Amniotic epithelial cell (primary cell): ENCODE measurements at regions not wholly inside any gene's neighbourhood (a gene's known extent, or its start where the extent isn't known, plus 50 kb on each side); places are given as distances from the start of the nearest gene placed in this dataset.
"Not testable (repeated sequence)": the region's sequence is repeated elsewhere in the genome, so short reads cannot be mapped to it uniquely, and the experiment has no call there.

ENCODE experiments used
- DNase-seq: peaks from one replicate; pipeline ENCODE4 v3.0.0-alpha.2; 2010; ENCODE audit warnings: low read depth

GRCh38 chr3:195970873-195971272 is 62.5 kb upstream of the TNK2 start:
- DNase-seq: not testable (repeated sequence)

GRCh38 chr3:195969838-195970776 is 61.8 kb upstream of the TNK2 start:
- DNase-seq: not testable (repeated sequence)

DNA sequence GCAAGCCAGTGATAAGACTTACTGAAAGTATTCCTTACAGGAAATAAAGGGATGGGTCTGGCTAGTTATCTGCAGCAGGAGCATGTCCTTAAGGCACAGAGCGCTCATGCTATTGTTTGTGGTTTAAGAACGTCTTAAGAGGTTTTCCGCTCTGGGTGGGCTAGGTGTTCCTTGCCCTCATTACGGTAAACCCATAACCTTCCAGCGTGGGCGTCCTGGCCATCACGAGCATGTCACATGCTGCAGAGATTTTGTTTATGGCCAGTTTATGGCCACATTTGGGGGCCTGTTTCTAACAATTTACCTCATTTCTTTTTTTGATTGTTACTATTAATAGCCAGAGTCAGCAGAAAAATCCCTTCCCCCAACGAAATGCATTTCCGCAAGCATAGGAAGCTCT is 61.0 kb upstream of the TNK2 start:
- DNase-seq: not testable (repeated sequence)

- not testable (repeated sequence) for DNase-seq
Measured at GRCh38 chr3:195968104-195968503, 59.8 kb upstream of the TNK2 start.

DNA sequence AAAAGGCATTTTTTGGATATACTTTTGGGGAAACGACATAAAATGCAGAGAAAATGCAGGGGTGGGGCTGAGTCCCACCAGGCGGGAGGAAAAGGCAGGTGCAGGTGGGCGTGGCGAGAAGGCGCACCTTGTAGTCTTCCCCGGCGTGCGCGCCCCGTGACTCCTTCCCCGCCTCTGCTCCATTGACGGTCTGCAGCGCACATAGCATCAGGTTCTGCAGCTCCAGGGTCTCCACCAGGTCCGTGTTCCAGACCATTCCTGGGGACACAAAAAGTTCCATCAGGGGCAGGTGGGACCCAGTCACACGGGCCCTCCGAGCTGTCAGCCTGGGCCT is 59.0 kb upstream of the TNK2 start:
- DNase-seq: not testable (repeated sequence)

- DNase-seq: not testable (repeated sequence)
Measured at GRCh38 chr3:195966563-195967386, 58.4 kb upstream of the TNK2 start.

DNA sequence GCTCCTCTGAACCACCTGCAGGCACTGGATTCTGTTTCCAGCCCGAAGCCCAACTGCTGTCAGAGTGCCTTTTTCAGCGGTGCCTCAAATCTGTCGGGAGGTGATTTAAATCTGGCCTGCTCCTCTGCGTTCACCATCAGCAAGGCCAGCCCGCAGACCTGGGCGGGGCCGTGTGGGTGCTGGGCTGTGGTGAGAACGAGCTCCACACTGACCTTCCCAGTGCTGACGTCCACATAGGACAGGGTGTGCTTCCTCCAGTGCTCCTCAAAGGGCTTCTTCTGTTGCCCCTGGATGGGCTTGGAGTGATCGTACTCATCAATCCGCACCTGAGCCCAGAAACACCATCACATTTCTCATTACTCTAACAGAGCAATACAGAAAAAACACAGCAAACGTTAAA is 56.9 kb upstream of the TNK2 start:
- not testable (repeated sequence) for DNase-seq

DNA sequence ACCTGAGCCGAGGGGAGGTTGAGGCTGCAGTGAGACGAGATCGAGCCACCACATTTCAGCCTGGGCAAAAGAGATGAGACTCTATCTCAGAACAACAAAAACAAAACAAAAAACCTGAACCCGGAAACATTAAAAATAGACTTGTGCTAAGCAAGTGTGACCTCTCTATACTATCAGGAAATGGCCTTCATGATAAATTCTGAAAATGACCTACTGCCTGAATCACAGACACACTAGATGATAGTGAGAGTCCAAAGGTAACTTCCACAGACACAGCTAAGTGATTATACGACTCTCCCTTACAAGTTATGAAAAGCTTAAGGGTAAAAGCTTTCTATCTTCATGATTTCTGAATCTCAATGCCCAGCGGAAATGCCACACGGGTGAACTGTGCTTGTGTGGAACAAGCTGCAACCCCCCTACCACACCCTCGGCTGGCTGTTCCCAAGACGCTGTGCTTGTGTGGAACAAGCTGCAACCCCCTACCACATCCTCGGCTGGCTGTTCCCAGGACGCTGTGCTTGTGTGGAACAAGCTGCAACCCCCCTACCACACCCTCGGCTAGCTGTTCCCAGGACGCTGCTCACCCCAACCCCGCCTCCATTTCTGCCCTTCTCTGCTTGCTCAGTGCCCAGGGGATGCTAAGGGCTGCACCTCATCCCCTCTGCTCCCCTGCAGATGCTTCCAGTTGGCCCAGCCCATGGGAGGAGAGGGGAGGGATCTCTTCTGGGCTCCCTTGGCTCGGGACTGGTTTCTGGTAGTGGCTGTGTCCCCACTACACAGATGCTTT is 56.2 kb upstream of the TNK2 start:
- not testable (repeated sequence) for DNase-seq

DNA sequence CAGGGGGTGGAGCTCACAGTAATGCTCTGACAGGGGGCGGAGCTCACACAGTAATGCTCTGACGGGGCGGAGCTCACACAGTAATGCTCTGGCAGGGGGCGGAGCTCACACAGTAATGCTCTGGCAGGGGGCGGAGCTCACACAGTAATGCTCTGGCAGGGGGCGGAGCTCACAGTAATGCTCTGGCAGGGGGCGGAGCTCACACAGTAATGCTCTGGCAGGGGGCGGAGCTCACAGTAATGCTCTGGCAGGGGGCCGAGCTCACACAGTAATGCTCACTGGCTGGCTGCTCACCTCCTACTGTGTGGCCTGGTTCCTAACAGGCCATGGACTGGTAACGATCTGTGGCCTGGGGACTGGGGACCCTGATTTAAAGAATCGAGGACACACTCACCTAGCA is 53.9 kb upstream of the TNK2 start:
- not testable (repeated sequence) for DNase-seq

- peak; percentile 12 for DNase-seq
Measured at GRCh38 chr3:195960971-195961775, 52.8 kb upstream of the TNK2 start.

DNA sequence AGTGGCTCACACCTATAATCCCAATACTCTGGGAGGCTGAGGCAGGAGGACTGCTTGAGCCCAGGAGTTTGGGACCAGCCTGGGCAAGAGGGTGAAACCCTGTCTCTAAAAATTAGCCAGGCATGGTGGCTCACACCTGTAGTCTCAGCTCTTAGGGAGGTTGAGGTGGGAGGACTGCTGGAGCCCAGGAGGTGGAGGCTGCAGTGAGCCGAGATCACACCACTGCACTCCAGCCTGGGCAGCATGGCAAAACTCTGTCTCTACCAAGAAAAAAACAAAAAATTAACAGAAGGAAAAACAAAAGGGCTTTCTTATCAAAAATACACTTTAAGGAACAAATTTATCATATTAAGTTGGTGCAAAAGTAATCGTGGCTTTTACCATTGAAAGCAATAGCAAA is 51.8 kb upstream of the TNK2 start:
- not testable (repeated sequence) for DNase-seq

GRCh38 chr3:195959367-195960157 is 51.2 kb upstream of the TNK2 start:
- not testable (repeated sequence) for DNase-seq

DNA sequence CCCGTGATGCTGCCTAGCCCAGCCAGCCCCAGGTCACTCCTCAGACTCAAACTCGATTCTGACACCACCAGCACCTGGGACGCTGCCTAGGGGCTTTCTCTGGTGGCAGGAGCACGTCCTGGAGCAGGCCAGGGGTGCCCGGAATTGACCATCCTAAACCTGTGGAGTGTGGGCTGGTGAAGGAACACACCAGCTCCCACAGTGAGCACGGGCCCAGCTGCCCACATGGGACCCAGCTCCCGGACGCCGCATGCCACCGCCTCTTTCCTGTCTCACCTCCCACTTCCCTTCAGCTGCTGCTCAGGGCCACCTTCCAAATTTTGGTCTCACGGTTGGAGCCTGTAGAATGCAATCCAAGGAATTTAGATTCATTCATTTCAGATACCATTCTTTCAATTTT is 50.4 kb upstream of the TNK2 start:
- not testable (repeated sequence) for DNase-seq
